ENCODE measurements at regions not wholly inside any gene's neighbourhood (a gene's known extent, or its start where the extent isn't known, plus 50 kb on each side); places are given as distances from the start of the nearest gene placed in this dataset.
"Not testable (repeated sequence)": the region's sequence is repeated elsewhere in the genome, so short reads cannot be mapped to it uniquely, and the experiment has no call there.

DNA sequence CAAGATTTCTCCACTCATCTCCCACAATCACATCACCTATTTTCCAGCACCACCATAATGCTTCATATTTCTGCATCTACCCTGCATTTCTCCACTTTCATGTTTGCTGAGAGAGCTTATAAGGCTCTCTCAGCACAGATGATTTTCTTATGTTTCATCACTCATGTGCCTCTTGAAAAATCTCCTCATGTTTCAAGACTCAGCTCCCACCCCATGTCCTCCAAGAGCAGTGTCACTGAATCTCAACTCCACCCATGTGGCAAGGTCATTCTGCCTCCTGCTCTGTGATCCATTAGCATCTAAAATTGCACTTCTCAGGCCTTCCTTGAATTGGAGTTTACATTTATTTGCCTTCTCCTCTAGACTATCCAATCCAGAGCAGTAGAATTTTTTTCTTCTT lies 178.7 kb upstream of the IRAK1BP1 start:
- peaks cover 4% of the 10 kb centered on the region for H3K9me3 Mint-ChIP-seq
- H3K27me3 Mint-ChIP-seq (ENCODE audit: low read depth) = peaks cover 17% of the 10 kb centered on the region
- H3K27ac Mint-ChIP-seq = no peak overlapping the region
- no peak for DNase-seq (ENCODE audit: low spot score in 2 of 2, unreplicated experiment in 2 of 2)
- H3K36me3 Mint-ChIP-seq = no peaks in the 10 kb centered on the region
- TF ChIP-seq, protein P1, sequence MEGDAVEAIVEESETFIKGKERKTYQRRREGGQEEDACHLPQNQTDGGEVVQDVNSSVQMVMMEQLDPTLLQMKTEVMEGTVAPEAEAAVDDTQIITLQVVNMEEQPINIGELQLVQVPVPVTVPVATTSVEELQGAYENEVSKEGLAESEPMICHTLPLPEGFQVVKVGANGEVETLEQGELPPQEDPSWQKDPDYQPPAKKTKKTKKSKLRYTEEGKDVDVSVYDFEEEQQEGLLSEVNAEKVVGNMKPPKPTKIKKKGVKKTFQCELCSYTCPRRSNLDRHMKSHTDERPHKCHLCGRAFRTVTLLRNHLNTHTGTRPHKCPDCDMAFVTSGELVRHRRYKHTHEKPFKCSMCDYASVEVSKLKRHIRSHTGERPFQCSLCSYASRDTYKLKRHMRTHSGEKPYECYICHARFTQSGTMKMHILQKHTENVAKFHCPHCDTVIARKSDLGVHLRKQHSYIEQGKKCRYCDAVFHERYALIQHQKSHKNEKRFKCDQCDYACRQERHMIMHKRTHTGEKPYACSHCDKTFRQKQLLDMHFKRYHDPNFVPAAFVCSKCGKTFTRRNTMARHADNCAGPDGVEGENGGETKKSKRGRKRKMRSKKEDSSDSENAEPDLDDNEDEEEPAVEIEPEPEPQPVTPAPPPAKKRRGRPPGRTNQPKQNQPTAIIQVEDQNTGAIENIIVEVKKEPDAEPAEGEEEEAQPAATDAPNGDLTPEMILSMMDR (IDR thresholded peaks at IDR 0.05; ENCODE audit: unreplicated experiment) = no peak
- H3K4me3 Mint-ChIP-seq = no peak overlapping the region
- no peaks in the 10 kb centered on the region for H3K4me1 Mint-ChIP-seq

DNA sequence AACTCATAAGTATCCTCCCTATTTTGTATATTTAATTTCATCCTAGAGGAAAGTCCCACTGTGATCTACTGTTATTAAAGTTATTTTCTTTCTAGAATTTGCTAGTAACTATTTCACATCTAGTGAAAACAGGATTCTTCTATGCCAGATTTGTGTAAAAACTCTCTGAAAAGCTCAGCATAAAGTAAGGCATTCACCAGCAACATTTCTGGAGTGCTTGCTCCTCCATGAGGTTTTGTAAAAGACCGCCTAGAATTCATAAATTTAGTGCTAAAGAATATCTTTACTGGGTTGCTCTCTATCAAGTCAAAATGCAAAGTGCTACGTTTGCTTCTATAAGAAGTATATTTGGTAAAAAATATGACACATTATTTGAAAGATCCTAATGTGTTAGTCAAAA lies 173.5 kb upstream of the IRAK1BP1 start:
- TF ChIP-seq, protein P1 (IDR thresholded peaks at IDR 0.05; ENCODE audit: unreplicated experiment) = no peak
- Mint-ChIP-seq H3K4me3 (no peak overlapping the region), H3K9me3 (peaks cover 16% of the 10 kb centered on the region), H3K27me3 (ENCODE audit: low read depth) (peaks cover 13% of the 10 kb centered on the region), H3K36me3 (no peaks in the 10 kb centered on the region), H3K4me1 (no peaks in the 10 kb centered on the region), H3K27ac (no peak overlapping the region)
- DNase-seq (ENCODE audit: low spot score in 2 of 2, unreplicated experiment in 2 of 2) = no peak

DNA sequence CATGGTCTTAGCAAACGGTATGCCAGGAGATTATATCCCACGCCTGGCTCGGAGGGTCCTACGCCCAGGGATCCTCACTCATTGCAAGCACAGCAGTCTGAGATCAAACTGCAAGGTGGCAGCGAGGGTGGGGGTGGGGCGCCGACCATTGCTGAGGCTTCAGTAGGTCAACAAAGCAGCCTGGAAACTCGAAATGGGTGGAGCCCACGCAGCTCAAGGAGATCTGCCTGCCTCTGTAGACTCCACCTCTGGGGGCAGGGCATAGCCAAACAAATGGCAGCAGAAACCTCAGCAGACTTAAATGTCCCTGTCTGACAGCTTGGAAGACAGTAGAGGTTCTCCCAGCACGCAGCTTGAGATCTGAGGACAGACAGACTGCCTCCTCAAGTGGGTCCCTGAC lies 172.7 kb upstream of the IRAK1BP1 start:
- H3K4me1 Mint-ChIP-seq; H3K36me3 Mint-ChIP-seq; H3K4me3 Mint-ChIP-seq; H3K27ac Mint-ChIP-seq; DNase-seq (ENCODE audit: low spot score in 2 of 2, unreplicated experiment in 2 of 2): not testable (repeated sequence)
- peaks cover 11% of the 10 kb centered on the region for H3K27me3 Mint-ChIP-seq (ENCODE audit: low read depth)
- peaks cover 14% of the 10 kb centered on the region for H3K9me3 Mint-ChIP-seq

DNA sequence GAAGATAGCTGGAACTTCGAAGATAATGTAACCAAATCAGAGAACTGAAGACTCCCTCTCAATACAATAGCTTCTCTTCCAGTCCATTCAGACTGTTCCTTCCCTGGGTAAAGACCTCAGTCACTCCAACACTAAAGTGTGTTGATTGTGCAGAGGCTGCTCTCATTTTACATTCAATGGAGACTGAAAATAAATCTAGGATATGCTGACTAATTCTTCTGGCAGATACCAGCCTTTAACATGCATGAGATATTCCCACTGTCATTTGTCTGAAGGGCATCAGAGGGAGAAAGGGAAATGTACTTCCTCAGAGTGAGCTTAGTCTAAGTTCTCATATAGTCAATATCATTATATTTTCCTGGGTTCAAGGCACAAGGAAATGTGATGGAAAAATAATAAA lies 166.4 kb upstream of the IRAK1BP1 start:
- H3K36me3 Mint-ChIP-seq = no peaks in the 10 kb centered on the region
- TF ChIP-seq, protein P1 (IDR thresholded peaks at IDR 0.05; ENCODE audit: unreplicated experiment) = no peak
- no peak overlapping the region for H3K4me3 Mint-ChIP-seq
- H3K4me1 Mint-ChIP-seq = peaks cover 8% of the 10 kb centered on the region
- no peak overlapping the region for H3K27ac Mint-ChIP-seq
- no peak for DNase-seq (ENCODE audit: low spot score in 2 of 2, unreplicated experiment in 2 of 2)
- peaks cover 6% of the 10 kb centered on the region for H3K27me3 Mint-ChIP-seq (ENCODE audit: low read depth)
- H3K9me3 Mint-ChIP-seq = peaks cover 7% of the 10 kb centered on the region

DNA sequence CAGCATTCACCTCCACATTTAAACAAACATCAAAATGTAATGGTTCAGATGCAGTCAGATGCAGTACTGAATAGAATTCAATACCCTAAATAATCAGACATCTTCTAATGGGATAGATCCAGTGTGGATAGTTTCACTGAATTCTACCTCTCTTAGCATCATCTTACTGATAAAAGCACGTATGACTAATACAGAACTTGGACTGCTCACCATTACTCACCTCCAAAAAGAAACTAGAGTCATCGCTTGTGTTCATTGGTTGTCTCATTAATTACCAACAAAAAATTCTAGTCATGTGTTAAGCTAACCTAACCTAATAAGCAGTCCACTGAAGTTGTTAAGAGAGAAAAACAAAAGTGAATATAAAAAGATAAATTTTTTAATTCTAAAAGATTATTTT lies 165.9 kb upstream of the IRAK1BP1 start:
- Mint-ChIP-seq H3K27ac (no peak overlapping the region), H3K4me1 (peaks cover 8% of the 10 kb centered on the region), H3K36me3 (no peaks in the 10 kb centered on the region), H3K9me3 (peaks cover 7% of the 10 kb centered on the region), H3K4me3 (no peak overlapping the region), H3K27me3 (ENCODE audit: low read depth) (peaks cover 4% of the 10 kb centered on the region)
- no peak for DNase-seq (ENCODE audit: low spot score in 2 of 2, unreplicated experiment in 2 of 2)
- TF ChIP-seq, protein P1 (IDR thresholded peaks at IDR 0.05; ENCODE audit: unreplicated experiment) = no peak

DNA sequence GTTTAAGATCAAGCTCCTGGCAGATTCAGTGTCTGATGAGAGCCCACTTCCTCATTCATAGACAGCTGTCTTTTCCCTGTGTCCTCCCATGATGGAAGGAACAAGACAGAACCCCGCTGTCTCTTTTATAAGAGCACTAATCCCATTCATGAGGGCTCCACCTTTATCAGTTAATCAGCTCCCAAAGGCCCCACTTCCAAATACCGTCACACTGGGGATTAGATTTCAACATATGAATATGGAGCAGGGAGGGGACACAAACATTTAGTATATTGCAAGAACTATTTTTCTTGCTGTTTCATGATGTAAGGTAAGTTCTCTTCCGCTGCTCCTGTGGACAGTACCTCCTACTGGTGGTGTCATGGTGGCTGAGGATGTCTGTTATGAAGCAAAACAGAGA lies 158.3 kb upstream of the IRAK1BP1 start:
- TF ChIP-seq, protein P1 (IDR thresholded peaks at IDR 0.05; ENCODE audit: unreplicated experiment) = no peak
- no peak for DNase-seq (ENCODE audit: low spot score in 2 of 2, unreplicated experiment in 2 of 2)
- Mint-ChIP-seq H3K4me3 (no peak overlapping the region), H3K36me3 (no peaks in the 10 kb centered on the region), H3K4me1 (no peaks in the 10 kb centered on the region), H3K9me3 (no peaks in the 10 kb centered on the region), H3K27me3 (ENCODE audit: low read depth) (no peaks in the 10 kb centered on the region), H3K27ac (no peak overlapping the region)

Measured in mesothelial cell of epicardium (in vitro differentiated cells).